H7 (cell line): ENCODE measurements at regions not wholly inside any gene's neighbourhood (a gene's known extent, or its start where the extent isn't known, plus 50 kb on each side); places are given as distances from the start of the nearest gene placed in this dataset.
A peak's percentile ranks its signal among the peaks of the same experiment; 100 is the strongest.
"Not testable (repeated sequence)": the region's sequence is repeated elsewhere in the genome, so short reads cannot be mapped to it uniquely, and the experiment has no call there.

Source experiments
- DNase-seq: peaks from one replicate; pipeline ENCODE4 v3.0.0; 2012
- H3K27me3 ChIP-seq: 2 replicates; pipeline ENCODE4 v1.6.0; 2011; ENCODE audit warnings: mild to moderate bottlenecking, low read length; ENCODE audit not compliant: control insufficient read depth, insufficient read depth
- H3K36me3 ChIP-seq: replicated peaks from 2 replicates; pipeline ENCODE4 v1.5.1; 2011; ENCODE audit warnings: low read length; ENCODE audit not compliant: control insufficient read depth, insufficient read depth
- H3K4me3 ChIP-seq: 2 replicates; pipeline ENCODE4 v1.5.1; 2011; ENCODE audit warnings: low read depth, mild to moderate bottlenecking, control low read depth, low read length, moderate library complexity; ENCODE audit not compliant: insufficient read depth

DNA sequence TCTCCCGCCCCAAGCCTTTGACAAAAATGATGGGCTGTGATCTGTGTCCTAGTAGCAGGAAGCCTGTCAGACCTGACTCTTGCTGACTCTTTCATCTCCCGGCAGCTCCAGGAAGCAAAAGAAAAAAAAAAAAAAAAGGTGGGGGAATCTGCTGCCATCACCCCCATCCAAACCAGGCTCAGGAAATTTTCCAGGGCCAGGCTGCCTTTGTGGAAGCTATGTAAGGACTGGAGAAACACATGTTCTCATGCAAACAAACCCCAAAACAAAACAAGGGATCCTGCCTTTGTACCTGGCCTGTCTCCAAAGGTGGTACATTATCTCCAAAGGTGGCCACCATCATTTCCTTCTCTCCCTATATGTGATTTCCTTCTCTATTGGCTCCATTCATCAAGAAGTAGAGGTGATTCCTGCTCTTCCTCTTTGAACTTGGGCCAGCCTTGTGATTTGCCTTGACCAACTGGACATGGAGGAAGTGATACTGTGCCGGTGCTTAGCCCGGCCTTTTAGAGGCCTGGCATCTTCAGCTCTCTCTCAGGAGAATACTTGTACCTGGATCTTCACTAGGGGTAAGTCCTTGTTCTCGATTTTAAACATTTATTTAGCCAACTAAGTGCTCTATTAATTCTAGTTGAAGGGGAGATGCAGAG, 192.2 kb upstream of the SVIL start:
- H3K36me3 ChIP-seq = no peaks in the 10 kb centered on the region
- H3K27me3 ChIP-seq = peaks cover 1% of the 10 kb centered on the region; the same call in 1 of the 2 replicates
- DNase-seq = no peak
- no peak overlapping the region for H3K4me3 ChIP-seq

DNA sequence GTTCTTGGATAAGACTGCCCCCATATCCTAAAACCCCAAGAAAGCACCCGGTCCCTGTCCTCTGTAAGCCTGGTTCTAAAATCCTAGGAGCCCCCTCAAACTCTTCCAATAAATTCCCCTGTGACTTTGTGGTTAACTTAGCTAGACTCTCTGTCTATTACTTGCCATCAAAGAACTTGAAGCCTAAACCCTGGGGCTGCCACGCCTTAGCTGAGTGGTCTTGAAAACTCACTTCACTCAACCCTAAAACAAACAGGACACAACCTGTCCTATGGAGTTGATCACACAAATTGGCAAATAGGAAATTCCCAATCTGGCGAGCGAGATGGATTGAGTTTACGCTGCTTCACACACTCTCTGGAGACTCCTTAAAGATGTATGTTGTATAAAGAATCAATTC, 191.4 kb upstream of the SVIL start:
- Histone ChIP-seq H3K4me3 (no peak overlapping the region), H3K27me3 (peaks cover 1% of the 10 kb centered on the region; the same call in 1 of the 2 replicates), H3K36me3 (no peaks in the 10 kb centered on the region)
- no peak for DNase-seq

DNA sequence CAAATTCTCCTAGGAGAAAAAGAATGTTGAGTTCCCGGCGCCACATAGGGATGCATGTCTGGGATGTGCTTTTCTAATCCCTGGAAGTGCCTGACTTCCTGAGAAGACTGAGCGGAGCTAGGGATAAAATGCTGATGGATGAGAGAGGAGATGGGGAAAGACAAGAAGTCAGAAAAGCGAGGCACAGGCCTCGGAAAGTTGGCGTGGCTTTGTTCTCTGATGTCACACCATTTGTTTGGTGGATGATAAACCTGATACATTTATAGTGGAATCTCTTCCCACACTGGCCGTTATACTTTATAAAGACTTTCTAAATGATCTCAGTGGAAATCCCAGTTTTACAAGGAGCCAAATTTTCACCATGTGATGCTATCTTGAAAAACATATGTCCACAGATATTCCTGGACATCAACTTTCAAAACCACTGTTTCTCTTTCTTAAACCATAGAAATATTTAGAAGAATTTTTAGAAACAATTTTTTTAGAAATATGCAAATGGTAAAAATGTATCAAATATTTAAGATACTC, 188.8 kb upstream of the SVIL start:
- H3K36me3 ChIP-seq = no peaks in the 10 kb centered on the region
- H3K4me3 ChIP-seq = no peak overlapping the region
- DNase-seq = peak; percentile 29
- H3K27me3 ChIP-seq = peaks cover 1% of the 10 kb centered on the region; the same call in 1 of the 2 replicates

DNA sequence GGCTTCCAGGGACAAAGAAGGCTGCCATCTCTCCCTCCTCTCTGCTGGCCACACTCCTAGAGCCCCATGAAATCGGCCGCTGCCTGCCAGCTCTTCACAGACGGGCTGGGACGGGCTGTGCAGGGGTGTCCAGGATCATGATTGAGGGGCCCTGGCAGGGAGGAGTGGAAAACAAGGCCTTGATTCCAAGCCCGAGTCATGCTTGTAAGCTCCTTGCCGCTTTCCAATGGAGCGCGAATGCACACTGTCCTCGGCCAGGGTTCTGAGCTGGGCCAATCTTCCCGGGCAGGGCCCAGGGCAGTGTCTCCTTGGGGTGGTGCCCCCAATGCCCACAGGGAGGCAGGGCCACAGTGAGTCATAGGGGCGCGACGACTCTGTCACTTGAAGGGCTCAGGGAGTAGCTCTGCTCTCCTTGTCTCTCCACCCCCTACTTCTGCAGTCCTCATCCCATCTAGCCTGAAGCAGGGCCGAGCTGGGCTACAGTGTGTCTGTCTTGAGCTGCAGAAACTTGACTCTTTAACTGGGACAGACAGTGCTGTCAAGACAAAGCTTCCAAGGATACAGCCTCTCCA, 186.2 kb upstream of the SVIL start:
- no peak overlapping the region for H3K4me3 ChIP-seq
- DNase-seq = peak; percentile 15

DNA sequence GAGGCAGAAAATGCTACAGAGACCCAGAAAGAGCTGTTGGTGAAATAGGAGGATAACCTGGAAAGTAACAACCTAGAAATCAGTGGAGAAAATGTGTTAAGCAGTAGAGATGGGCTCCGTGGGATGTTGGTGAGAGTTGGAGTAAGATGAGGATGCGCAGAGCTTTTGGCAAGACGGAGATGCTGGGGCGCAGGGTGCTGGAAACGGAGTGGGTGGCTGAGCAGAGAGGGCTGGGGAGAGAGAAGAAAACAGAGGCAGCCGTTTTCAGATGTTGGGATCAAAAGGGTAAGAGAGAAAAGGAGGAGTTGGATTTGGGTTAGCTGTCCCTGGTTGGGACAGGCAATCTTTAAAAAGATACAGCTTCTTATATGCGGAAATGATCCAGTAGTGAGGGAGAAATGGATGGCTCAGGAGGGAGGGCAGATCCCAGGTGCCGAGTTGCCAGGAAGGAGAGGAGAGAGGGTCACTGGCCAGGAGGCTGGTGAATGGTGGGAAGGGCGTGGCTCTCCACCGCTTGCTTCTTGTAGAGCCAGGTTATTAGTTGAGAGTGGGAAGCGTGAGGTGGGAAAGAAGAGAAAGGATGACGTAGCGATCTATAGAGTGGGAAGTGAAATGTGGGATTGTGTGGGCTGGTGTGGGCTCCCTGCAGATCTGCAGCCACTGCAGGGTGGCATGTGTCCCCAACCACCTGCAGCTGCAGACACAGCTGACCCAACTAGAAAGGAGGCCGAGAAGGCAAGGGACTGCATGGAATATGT, 182.2 kb upstream of the SVIL start:
- no peak for DNase-seq
- Histone ChIP-seq H3K4me3 (no peak overlapping the region), H3K36me3 (no peaks in the 10 kb centered on the region), H3K27me3 (no peaks in the 10 kb centered on the region)

More for the DNA sequence above, 186.2 kb upstream of the SVIL start:
- no peaks in the 10 kb centered on the region for H3K36me3 ChIP-seq
- peaks cover 1% of the 10 kb centered on the region; the same call in 1 of the 2 replicates for H3K27me3 ChIP-seq

DNA sequence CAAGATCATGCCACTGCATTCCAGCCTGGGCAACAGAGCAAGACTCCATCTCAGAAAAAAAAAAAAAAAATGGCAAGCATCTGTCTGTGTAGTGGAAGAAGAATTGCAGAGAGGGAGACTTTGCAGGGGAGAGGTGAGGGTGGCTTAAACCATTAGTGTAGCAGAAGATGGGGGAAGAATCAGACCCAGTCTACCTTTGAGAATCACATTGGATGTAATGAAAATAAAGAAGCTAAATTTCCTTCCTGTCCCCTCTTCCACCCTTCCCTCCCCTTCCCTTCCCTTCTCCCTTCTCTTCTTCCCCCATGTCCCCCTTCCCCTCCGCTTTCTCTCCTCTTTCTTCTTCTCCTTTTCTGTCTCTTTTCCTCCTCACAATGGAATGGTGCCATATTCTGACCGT, 180.8 kb upstream of the SVIL start:
- H3K27me3 ChIP-seq = no peaks in the 10 kb centered on the region; the same call in 1 of the 2 replicates
- no peak overlapping the region for H3K4me3 ChIP-seq
- no peak for DNase-seq
- H3K36me3 ChIP-seq = no peaks in the 10 kb centered on the region

DNA sequence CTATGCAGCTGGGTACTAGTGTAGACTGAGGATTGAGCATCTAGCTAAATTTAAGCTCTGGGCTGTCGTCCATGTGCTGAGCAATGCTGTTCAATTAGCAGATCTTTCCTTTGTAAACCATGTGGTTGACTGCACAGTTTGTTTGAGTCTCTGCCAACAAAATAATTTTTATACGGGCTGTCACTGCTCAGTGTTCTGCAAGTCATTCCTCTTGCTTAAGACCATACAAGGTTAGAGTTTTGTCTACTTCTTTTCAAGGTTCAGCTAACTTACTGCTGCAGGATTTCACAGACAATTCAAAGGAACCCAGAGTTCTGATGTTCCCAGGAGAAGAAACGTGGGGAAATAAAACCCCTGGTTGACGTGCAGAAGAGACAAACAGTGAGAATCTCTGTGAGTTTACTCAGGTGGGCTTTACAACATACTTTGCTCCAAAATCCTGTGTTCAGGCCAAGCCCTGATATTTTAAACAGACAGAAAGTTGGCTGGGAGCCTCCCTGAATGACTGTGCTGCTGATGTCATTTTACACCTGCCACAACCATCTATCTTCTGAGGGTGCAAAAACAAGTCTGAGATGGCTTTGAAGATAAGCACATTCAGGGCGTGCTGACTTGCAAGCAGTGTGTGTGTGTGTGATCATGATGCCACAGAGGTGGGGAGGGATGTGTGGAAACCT, 177.1 kb upstream of the SVIL start:
- no peaks in the 10 kb centered on the region; the same call in 1 of the 2 replicates for H3K27me3 ChIP-seq
- DNase-seq = no peak
- no peak overlapping the region for H3K4me3 ChIP-seq
- no peaks in the 10 kb centered on the region for H3K36me3 ChIP-seq

DNA sequence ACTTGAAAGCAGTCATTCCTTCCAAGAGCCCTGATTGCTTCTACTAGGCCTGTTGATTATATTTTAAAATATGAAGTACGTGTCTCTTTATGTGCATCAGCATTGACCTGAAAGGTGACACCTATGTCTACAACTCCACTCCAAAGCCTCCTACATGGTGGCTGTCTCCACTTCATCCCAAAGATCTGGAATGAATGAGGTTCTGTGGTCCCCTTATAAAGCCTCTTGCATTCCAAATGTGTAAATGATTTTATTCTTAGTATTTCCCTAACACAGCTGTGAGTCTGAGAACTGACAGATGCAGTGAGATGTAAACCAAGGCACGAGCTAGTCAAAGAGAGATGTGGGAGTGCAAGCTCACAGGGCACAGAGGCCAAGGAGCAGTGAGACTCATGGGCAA, 176.0 kb upstream of the SVIL start:
- no peak overlapping the region for H3K4me3 ChIP-seq
- no peaks in the 10 kb centered on the region for H3K36me3 ChIP-seq
- DNase-seq = no peak
- no peaks in the 10 kb centered on the region; the same call in none of the 2 replicates for H3K27me3 ChIP-seq

DNA sequence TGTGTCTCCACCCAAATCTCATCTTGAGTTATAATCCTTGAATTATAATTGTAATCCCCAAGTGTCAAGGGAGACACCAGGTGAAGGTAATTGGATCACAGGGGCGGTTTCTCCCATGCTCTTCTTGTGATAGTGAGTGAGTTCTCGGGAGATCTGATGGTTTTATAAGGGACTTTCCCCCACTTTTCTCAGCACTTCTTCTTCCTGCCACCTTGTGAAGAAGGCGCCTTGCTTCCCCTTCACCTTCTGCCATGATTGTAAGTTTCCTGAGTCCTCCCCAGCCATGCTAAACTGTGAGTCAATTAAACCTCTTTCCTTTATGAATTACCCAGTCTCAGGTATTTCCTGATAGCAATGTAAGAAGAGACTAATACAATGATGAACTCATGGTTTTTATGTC, 175.5 kb upstream of the SVIL start:
- not testable (repeated sequence) for DNase-seq, H3K27me3 ChIP-seq, H3K4me3 ChIP-seq, H3K36me3 ChIP-seq

DNA sequence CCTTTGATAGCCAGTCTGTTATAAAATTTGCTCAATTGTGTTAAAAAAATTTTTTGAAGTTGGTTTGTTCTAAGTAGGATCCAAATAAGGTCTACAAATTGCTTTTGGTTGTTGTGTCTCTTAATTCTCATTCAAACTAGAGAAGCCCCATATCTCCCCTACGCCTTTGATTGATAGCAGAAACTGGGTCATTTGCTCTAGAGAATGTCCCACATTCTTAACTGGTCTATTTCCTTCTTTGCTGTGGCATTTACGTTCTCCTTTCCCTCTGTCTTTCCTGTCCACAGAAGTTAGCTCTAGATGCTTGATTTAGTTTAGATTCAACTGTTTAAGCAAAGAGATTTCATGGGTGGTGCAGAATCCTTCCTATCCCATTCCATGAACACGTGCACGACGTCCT, 174.6 kb upstream of the SVIL start:
- Histone ChIP-seq H3K36me3 (no peaks in the 10 kb centered on the region), H3K4me3 (no peak overlapping the region), H3K27me3 (no peaks in the 10 kb centered on the region; the same call in none of the 2 replicates)
- DNase-seq = no peak

DNA sequence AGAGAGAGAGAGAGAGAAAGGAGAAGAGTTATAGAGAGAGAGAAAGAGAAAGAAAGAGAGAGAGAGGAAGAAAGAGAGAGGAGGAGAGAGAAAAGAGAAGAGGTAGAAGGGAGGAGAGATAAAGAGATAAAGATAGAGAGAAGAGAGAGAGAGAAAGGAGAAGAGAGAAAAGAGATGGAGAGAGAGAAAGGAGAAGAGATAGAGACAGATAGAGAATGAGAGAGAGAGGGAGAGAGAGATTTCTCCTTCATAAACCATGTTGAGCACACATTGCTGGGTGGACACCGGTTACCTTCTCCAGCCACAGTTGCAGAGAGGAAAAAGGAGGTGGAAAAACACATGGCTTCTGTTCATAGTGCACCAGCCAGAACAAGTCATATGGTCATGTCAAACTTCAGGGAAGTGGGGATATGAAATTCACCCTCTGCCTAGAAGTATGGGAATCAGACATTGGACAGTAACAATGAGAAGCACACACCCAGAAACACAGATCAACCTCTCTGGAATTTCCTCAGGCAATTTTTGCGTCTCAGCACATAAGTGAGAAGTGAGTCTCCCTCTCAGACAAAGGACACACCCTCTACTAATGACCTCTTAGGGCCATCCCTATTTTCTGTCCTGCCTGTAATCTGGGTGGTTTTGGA, 172.5 kb upstream of the SVIL start:
- DNase-seq = no peak
- no peaks in the 10 kb centered on the region for H3K36me3 ChIP-seq
- no peak overlapping the region for H3K4me3 ChIP-seq
- H3K27me3 ChIP-seq = no peaks in the 10 kb centered on the region; the same call in none of the 2 replicates

DNA sequence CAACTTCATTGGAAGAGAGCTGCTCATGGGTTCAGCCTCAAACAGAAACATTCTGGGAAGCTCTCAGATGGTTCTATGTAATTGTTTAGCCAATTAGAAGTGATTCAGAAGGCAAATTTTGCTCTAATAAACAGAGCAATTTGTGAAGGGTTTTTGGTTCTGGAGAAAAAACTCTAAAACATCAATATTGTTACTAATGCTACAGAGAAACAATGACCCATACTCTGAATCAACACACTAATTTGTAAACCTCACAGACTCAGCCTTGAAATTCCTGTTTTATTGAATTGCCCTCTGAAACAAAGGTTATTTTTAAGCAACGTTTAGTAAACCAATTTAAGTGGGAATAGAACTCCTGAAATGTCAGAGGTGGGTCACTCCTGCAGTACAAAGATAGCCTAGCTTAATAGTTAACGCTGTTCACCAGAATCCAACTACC, 171.6 kb upstream of the SVIL start:
- no peaks in the 10 kb centered on the region for H3K36me3 ChIP-seq
- no peaks in the 10 kb centered on the region; the same call in none of the 2 replicates for H3K27me3 ChIP-seq

DNA sequence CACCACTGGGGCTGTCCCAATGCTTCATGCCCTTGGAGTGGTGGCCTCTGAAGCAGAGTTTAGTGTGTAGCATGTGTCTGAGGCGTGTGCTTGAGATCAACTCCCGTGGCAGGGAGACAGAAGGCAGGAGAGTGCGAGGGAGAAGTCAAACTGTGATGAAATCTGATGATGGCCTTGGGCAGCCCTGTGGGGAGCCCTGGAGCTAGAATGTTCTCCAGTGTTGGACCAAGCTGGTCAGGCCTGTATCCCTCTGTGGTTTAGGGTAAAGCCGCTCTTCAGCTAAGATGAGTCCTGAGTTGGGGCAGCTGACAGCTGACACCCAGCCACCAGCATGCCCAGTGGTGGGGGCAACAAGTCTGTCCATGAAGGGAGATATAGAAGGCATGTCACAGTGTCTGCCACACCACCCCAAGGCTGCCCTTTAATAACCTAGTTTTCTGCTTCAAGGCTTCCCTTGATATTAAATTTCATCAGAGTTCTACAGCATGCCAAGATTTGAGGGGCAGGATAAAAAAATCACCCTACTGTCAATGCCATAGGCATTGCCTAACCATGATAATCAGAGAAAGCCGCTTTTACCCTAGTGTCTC, 170.5 kb upstream of the SVIL start:
- DNase-seq = no peak
- Histone ChIP-seq H3K27me3 (no peaks in the 10 kb centered on the region; the same call in 1 of the 2 replicates), H3K4me3 (no peak overlapping the region), H3K36me3 (no peaks in the 10 kb centered on the region)

More for the DNA sequence above, 171.6 kb upstream of the SVIL start:
- DNase-seq = no peak
- no peak overlapping the region for H3K4me3 ChIP-seq
